Mucosa of gallbladder (tissue), 1 donor: ENCODE measurements at regions not wholly inside any gene's neighbourhood (a gene's known extent, or its start where the extent isn't known, plus 50 kb on each side); places are given as distances from the start of the nearest gene placed in this dataset.
A peak's percentile ranks its signal among the peaks of the same experiment; 100 is the strongest.
"Not testable (repeated sequence)": the region's sequence is repeated elsewhere in the genome, so short reads cannot be mapped to it uniquely, and the experiment has no call there.

Source experiments
- DNase-seq: peaks from one replicate; pipeline ENCODE4 v3.0.0-alpha.2; 2020; ENCODE audit warnings: low spot score
- donor health status: DM: no; HTN: no; CAD: no.

DNA sequence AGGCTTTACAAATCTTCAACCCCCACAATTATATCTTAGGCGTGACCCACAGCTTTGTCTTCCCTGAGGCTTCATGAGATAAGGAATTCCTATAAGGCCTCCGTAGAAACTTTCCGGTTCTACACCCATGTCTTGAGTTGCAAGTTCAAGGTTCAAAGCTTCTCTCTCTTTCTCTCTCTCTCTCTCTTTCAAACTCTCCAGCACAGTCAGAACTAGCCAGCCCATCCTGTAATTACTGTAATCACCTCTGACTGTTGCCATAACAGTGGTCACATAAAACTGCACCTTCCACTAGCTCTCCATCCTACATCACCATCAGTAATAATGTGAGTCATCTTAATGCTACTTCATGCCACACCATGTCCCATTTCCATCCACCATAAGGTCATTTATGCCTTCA lies 90.0 kb upstream of the NFASC start:
- DNase-seq: no peak

DNA sequence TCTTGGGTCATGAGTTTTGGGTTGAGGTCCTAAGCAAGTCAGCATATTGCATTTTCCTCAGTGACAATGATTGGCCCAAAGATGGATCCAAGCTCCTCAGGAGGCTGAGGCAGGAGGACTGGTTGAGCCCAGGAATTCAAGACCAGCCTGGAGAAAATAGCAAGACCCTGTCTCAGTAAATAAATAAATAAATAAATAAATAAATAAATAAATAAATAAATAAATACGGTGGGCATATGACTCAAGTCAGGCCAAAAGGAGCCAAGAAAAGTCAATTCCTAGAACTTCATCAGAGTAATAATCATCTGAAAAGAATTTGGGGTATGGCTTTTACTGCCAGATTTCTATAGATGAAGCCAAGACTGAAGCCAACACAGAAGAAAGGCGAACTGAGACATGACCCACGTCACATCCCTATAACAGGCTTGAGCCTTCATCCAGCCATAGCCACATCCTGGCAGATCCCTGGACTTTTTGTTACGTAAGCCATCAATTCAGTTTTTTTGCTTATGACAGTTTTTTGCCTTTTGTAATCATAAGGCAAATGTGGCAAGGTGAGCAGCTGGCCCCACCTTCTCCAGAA lies 88.5 kb upstream of the NFASC start:
- DNase-seq: no peak

DNA sequence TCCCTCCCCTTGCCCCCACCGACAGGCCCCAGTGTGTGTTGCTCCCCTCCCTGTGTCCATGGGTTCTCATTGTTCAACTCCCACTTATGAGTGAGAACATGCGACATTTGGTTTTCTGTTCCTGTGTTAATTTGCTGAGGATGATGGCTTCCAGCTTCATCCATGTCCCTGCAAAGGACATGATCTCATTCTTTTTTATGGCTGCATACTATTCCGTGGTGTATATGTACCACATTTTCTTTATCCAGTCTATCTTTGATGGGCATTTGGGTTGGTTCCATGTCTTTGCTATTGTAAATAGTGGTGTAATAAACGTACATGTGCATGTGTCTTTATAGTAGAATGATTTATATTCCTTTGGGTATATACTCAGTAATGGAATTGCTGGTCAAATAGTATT lies 85.6 kb upstream of the NFASC start:
- not testable (repeated sequence) for DNase-seq

DNA sequence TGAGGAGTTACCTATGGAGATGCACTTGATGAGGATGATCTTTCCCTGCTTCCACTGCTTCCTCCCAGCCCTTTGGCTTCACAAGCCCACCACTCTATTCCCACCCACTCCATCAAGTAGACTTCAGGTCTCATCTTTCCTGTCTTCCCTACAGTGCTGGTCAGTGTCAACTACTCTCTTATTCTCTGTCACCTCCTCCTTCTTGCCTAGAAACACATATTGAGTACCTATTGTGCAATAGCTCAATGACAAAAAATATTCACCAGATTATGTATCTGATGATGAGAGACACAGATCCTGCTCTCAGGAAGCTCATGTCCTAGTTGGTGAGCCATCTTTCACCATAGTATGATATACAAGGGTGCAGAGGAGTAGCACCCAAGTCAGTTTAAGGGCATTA lies 82.2 kb upstream of the NFASC start:
- no peak for DNase-seq

DNA sequence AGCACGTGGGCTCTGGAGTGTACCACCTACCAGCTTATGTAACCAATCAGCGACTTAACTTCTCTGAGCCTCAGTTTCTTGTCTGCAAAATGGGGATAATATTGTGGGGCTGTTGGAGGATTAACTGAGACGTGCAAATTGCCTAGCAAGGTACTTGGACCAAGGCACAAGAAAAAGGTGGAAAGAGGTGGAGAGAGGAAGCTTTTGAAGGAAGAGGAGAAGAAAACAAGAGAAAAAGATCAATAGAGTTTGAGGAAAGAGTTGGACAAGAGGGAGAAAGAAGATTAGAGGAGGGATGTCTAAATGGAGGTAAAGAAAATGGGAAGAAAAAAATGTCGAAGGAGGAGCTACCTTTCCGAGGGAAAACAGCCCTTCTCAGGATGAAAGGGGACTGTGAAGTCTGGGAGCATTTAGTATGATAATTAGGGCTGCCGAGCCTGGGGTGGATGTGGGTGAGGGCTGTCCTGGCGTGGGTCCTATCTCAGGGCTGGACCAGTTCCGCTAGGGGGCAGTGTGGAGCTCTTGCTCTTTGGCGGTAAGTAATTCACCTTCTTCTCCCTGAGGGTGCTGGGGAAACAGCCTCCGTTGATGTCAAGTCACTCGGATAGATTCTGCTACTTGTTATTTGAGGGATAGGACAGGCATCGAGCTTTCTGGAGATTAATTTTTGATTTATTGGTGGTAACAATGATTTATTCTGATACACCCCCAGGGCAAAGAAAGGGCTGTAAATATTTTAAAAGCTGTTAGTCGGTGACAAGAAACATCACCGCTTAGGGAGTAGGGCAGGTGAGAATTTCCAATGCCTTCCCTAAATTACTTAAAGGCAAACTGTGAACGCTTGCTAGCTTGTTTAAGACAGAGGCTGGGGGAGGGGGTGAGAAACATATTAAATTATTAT lies 79.0 kb upstream of the NFASC start:
- DNase-seq: peak; percentile 64

DNA sequence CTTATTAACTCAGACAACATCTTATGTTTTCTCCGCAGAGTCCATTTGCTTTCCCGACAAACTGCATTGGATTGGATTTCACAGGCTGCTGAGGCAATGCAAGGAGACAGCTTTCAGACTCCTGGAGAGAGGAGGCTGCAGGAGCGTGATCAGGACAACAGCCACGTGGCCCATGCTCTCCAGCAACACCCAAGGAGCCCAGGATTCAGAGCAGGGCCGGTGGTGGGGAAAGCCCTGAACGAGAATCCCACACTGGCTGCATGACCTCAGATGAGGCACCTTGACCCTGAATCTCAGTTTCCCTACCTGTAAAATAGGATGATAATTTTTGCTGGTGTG lies 78.3 kb upstream of the NFASC start:
- no peak for DNase-seq

DNA sequence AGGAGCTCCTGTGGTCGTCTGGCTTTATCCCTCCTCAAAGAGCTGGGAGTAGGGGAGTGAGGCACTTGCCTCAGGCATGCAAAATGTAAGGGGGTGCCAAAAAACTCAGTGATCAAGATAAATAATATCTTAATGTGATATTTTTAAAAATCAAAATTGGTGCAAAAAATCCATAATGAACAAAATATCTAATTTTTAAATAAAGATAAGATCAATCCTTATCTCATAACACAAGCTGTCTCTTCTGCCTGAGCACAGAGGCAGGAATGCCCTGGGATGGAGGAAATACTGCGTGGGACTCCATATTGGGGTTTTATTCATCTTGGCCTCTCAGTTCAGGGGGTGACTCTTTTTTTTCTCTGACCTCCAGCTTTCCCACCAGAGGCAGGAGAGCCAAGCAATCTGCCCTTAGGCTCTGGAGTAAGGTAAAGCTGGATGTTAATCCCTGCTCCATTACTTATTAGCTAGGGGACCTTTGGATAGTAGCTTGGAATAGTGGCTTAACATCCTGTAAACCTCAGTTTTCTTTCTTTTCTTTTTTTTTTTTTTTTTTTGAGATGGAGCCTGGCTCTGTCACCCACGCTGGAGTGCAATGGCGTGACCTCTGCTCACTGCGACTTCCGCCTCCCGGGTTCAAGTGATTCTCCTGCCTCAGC lies 77.3 kb upstream of the NFASC start:
- no peak for DNase-seq

DNA sequence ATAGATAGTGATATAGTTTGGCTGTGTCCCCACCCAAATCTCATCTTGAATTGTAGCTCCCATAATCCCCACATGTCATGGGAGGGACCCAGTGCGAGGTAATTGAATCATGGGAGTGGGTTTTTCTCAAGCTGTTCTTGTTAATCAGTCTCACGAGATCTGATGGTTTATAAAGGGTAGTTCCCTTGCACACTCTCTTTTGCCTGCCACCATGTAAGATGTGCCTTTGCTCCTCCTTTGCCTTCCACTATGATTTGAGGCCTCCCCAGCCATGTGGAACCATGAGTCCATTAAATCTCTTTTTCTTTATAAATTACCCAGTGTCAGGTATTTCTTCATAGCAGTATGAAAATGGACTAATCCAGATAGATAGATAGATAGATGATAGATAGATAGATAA lies 73.8 kb upstream of the NFASC start:
- not testable (repeated sequence) for DNase-seq

DNA sequence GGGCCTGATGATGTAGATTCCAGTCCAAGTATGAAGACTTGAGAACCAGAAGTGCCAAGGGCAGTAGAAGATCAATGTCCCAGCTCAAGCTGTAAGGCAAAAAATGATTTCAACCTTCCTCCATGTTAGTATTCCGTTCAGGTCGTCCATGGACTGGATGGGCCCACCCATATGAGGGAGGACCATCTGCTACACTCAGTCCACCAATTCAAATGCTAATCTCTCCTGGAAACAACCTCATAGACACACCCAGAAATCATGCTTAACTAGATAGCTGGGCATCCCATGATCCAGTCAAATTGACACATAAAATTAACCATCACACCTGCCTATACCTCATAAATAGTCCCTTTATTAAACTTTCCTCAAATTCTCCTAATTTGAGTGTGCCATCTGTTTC lies 73.3 kb upstream of the NFASC start:
- no peak for DNase-seq

DNA sequence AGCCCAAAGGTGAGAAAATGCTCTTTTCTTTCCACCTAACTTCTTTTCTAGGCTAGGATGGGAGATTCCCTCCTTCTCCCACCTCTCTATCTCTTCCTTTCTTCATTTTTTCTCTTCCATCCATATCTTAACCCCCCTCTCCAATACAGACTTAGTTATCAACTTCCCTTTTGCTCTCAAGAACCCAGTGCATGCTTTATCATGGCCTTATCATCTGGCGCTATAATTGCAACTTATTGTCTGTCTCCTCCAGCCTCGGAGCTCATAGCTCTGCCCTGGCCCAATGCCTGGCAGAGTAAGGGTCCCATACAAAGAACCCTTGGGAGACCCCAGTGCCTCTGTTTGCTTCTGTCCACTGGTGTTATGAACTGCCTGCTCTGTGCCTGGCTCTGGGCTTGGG lies 71.0 kb upstream of the NFASC start:
- no peak for DNase-seq

DNA sequence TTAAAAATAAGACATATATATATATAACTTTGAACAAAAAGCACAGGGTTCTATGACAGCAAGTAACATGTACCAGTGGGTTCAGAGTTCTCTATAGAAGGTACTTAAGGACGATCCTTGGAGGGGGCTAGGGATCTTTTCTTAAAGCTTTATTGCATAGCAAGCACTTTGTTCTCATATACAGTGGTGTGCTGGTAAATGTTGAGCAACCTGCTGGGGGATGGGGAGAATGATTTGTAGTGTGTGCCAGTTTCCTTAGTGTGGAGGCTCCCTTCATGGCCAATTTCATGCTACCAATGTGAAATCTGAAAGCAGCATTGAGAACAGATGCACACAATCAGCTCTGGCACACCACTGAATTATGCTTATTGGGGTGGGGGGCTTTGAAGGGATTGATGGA lies 69.5 kb upstream of the NFASC start:
- no peak for DNase-seq

DNA sequence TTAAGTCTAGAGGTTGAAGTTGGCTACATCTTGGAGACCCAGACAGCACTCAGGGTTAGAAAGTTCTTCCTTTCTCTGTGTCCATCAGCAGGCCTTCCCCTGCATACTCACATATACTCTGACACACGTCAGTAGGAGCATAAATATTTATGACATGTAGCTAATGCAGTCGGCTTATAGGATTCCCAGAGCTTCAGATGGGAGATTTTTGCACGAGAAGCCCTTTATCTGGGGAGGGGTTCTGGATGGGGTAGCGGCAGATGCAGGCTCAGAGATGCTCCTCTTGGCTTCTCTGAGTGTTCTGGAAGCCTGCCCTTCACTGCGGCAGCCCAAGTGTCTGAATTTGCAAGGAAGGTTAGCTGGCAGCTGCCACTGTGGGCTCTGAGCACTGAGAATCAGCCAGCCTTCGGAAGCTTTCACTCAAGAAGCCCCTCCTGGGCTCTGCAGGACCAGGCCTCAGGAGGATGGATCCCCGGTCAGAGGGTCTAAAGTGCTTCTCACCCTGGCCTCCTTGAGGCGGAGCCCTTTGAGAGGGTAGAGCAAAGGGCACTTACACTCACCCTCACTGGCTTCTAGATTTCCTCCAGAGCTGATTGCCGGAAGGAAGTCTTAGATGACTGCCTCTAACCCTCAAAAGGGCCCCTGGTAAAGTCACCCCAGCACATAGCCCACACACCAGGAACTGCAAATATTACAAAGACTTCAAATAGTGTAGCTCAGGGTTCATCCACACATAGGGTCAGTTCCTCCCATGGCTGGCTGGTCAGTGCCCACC lies 68.1 kb upstream of the NFASC start:
- no peak for DNase-seq

DNA sequence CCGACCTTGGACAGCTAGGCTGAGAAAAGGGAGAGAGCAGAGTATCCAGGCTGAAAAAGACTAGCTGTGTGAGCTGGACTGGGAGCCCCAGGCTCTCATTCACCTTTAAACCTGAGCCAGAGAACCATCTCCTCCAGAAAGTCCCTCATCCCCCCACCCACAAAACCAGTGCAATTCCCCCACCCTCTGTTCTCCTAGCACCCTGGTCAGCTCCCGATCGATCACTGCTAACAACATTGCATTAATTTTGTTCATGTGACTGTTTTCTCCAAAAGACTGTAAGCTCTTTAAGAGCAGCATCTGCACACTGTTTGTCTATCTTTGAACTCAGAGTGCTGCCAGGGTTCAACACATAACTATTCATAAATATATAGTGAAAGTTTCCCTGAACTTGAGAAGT lies 67.1 kb upstream of the NFASC start:
- no peak for DNase-seq

DNA sequence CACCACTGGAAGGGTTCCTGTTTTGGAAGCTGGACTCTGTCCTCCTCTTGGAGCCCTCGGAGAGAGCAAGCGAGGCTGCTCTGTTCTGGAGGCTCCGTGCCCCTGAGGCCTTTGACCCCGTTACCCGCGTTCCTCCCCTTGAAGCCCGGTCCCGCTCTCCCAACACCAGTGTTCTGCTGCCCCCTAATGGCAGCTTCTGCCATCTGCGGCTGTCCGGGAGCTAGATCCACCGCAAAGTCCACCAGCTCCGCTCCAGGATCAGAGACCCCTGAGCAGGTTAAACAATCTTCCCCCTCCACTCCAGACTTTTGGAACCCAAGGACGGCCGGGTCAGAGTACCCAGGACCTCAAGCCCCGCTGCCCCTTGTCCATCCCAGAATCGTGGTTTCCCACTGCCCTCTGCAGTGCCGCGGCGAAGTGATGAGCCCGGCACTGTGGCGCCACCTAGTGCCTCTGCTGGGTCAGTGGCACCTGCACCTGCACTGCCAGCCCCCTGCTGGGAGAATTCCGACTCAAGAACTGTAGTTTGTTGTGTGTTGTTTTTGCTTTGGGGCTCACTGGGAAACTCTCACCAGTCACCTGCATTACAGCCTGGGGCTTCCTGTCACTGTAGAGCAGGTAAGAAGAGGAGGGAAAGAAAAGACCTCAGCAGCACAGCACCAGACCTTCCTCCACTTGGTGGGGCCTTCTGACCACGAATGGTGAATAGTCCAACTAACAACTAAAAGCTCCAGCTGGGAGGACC lies 63.5 kb upstream of the NFASC start:
- DNase-seq: peak; percentile 76

DNA sequence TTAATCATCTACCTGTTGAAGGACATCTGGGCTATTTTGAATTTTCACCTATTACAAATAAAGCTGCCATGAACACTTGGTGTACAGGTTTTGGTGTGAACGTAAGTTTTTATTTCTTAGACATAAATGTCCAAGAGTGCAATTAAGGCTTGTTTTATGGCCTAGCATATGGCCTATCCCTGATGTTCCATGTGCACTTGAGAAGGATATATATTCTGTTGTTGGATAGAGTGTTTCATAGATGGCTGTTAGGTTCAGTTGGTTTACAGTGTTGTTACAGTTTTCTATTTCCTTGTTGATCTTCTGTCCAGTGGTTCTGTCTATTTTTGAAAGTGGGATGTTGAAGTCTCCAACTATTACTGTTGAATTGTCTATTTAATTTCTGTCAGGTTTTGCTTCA lies 61.2 kb upstream of the NFASC start:
- DNase-seq: no peak

DNA sequence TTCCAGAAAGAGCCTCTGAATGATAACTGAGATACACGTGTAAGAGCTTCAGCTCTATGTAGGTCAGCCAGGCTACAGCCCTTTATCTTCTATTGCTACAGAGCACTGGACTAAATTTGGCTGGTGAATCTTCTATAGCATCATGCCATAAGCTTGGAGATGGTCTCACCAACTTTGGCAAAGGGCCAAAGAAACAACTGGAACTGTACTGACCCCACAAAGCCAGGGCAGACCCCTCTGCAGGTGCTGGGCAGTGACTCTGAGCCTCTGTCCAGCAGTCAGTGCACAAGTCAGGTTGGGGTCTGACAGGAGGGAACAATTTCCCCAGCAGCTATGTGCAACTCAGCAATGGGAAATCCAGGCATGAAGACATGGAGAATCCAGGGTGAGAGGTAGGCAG lies 57.8 kb upstream of the NFASC start:
- DNase-seq: no peak

DNA sequence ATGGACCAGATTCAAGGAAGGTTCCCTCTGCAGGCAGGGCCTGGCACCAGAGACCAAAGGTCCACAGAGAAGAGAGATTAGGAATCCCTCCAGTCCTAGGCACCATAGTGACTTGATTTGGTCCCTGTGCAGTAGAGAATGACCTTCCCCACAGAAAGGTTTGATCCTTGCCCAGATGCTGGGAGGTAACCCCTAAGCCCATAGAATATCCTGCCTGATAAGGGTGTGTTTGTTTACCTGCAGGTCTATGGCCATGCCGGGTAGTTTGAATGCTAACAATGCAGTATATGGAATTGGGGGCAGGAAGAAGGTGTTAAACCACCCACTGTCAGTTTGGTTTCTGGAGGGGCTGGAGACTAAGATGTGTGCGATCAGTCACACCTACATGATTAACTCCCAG lies 57.1 kb upstream of the NFASC start:
- DNase-seq: no peak

DNA sequence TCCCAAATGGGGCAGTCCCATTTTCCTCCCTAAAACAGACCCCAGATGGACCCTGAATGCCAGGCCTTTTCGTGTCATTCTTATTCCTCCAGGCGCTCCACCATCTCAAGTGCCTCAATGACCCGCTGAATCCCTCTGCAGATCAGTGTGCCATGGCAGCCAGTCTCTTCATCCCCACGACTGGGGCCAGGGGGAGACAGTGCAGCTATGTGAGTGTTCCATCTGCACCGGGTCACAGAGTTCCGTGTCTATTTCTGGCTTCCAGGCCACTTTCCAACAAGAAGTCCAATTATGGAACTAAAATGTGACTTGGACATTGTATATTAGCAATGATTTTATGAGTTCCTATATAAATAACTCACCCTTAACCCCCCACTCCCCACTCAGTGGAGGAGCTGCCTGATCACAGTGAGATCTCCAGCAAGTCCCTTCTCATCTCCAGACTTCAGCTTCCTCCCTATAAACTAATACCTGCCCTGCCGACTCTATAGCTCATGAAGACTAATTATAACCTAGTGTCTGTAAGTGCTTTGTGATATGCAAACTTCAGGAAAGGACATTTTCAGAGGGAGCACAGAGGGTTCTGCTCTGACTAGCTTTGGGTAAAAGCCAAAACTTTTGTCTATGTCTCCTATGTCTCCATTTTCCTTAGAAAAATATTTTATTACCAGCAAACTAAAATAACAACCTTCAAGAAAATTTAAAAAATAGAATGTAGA lies 56.3 kb upstream of the NFASC start:
- no peak for DNase-seq

DNA sequence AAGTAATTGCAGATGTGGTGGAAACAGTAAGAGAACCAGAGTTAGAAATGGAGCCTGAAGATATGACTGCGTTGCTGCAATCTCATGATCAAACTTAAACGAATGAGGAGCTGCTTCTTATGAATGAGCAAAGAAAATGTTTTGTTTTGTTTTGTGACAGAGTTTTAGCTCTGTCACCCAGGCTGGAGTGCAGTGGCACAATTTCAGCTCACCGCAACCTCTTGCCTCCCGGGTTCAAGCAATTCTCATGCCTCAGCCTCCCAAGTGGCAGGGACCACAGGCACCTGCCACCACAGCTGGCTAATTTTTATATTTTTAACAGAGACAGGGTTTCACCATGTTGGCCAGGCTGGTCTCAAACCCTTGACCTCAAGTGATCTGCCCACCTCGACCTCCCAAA lies 53.3 kb upstream of the NFASC start:
- DNase-seq: no peak

DNA sequence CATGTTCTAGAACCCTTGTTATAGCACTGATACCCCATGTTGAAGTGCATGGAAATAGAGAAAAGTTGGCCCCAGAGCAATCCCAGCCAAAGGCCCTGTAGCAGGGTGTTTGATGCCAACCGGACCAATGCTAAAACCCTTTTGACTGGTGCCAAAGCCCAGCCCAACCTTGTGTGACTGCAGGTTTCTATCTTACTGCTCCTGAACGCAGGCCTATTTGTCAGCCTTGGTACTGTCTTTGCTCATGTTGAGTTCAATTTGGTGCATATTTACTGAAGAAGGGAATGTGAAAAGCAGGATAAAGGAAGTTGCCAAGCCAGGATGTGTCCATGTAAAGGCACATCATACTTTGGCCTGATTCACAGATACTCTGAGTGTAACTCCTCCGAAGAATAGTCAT lies 51.7 kb upstream of the NFASC start:
- no peak for DNase-seq

DNA sequence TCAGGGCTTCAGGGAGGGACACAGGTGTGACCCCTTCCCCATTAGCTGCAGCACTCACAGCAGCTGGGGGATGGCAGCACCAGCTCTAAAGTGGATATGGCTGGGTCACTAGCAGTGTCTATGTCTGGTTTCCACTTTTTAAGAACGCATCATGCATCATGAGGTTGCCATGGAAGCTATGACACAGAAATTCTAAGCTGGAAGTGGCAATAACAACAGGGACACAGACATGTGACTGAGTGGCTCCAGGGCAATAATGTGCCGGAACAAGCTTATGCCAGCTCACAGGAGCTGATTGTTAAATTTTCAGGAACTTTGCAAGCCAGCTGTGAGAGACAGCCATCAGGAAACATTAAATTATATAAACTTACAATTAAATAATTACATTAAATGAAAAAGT lies 51.2 kb upstream of the NFASC start:
- no peak for DNase-seq
